NCI-H446 treated with DMSO at 0.1 percent for 48 hours (cell line): ENCODE measurements at regions not wholly inside any gene's neighbourhood (a gene's known extent, or its start where the extent isn't known, plus 50 kb on each side); places are given as distances from the start of the nearest gene placed in this dataset.

Experiments
- DNase-seq: peaks from one replicate; lab custom pipeline; 2025; lab: John Stamatoyannopoulos, UW

- DNase-seq, result no peak
Measured at GRCh38 chr1:8267307-8267706, 50.6 kb upstream of the SLC45A1 start.

- no peak for DNase-seq
Measured at GRCh38 chr1:8266436-8267165, 51.3 kb upstream of the SLC45A1 start.

DNA sequence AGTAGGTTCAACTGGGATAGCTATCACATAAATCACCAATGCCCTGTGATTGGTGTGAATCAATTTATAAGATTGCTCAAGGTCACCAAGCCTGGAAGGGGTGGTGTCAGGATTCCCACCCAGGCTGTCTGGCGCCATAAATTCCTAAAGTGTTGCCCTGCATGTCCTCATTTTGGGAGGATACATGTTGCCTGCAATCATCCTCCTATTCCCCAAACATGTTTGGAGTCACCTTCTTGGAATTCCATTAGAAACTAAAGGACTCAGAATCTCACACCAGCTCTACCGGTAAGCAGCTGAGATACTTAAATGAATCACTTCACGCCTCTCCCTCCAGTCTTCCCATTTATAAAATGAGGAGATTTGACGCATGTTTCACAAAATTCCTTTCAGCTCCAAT, 54.1 kb upstream of the SLC45A1 start:
- no peak for DNase-seq

DNA sequence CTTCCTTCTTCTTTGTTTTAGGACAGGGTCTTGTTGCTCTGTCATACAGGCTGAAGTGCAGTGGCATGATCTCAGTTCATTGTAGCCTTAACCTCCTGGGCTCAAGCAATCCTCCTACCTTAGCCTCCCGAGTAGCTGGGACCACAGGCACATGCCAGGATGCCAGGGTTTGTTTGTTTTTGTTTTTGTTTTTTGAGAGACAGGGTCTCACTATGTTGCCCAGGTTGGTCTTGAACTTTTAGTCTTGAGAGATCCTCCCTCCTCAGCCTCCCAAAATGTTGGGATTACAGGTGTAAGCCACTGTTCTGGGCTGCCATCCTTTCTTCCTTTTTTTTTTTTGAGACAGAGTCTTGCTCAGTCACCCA, 56.5 kb upstream of the SLC45A1 start:
- DNase-seq, result no peak

DNA sequence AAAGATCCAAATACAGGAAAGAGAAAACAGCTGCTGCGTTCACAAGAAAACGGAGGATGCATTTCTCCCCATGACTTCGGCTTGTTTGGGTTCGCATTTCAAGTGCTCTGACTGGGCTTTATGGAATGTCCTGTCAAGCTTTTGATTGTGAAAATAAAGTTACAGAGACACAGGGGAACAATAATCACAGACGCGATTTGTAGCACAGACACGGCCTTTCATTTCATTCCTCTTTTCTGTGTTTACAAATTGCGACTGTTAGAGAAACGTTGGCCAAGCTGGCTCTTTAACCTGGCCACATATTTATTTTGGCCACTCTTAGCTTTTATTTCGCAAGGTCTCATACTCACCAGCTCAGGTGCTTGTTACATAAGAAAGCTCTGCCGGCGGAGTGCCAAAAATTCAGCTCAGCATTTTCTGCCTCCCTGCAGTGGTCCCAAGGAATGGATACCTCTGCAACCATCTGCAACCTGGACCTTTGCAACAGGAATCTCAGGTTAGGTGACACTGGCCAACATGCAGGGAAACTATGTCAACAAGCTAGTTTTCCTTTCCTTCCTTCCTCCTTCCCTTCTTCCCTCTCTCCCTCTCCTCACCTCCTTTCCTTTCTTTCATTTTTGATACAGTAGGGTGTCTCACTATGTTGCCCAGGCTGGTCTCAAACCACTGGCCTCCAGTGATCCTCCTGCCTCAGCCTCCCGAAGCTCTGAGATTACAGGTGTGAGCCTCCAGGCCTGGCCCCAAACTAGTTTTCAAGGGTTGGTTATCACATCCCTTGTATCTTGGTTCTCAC, 58.2 kb upstream of the SLC45A1 start:
- DNase-seq, result no peak

DNA sequence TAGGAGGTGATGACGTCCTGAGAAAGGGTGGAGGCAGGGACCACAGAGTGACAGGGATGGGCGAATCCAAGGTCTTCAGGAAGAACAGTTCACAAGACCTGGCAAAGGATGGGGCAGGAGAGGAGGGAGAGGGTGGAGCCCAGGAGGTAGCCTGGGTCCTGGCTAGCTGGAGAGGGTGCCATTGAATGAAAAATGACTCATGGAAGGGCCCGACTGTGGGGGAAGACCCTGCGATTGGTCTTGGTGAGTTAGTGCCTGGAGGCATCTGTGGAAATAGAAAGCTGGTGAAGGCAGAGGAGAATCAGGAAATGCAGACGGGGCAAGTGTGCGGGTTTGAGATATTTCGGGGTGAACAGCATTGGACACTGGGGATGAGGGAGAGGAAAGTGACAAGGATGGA, 60.3 kb upstream of the SLC45A1 start:
- DNase-seq, result no peak

GRCh38 chr1:8256321-8256720, 61.6 kb upstream of the SLC45A1 start:
- no peak for DNase-seq

DNA sequence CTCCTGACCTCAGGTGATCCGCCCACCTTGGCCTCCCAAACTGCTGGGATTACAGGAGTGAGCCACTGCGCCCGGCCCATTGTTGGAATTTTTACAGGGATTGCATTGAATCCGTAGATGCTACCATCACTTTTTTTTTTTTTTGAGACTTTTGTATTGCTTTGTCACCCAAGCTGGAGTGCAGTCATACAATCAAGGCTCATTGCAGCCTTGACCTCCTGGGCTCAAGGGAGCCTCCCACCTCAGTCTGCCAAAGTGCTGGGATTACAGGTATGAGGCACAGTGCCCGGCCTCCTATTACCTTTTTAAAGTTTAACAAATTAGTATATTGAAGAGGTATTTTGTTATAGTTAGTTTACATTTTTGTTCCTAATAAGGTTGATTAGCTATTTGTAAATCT, 62.2 kb upstream of the SLC45A1 start:
- DNase-seq, result no peak

GRCh38 chr1:8252266-8252951, 65.5 kb upstream of the SLC45A1 start:
- DNase-seq, result peak; percentile 6

DNA sequence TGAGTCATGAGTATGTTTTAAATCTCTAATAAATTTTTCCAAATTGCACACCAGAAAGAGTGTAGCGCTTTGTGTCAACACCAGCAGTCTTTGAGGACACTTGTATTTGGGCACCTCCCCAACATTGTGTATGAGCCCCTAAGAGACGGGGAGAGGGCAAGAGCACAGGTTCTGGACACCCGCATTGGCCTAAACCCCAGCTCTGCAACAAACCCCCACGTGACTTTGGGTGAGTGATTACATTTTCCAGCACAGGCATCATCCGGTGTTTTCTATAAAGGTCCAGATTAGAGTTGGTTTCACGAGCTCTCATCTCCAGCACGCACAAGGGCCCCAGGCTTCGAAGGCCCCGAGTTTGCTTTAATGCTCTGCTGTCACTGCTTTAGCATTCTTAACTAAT, 66.3 kb upstream of the SLC45A1 start:
- DNase-seq, result no peak

GRCh38 chr1:8249838-8250237, 68.1 kb upstream of the SLC45A1 start:
- no peak for DNase-seq

DNA sequence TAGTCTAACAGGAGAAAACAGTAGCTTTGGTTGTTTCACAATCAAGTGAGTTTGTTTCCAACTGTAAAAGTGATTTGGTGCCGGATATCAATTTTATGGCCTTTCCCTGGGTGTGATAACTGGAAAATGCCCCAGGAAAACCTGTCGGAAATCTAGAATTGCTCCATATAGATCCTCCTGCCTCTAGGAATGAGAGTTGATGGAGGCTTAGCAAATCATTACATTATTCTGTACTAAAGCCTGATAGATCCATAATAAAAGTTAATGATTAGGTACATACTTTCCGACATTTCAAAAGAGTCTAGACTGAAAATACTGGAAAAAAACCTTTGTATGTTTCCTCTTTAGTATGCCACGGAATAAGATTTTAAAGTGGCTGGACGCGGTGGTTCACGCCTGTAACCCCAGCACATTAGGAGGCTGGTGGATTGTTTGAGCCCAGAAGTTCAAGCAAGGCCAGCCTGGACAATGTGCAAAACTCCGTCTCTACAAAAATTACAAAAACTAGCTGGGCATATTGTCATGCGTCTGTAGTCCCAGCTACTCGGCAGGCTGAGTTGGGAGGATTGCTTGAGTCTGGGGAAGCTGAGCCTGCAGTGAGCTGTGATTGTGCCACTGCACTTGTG, 70.0 kb upstream of the SLC45A1 start:
- no peak for DNase-seq

GRCh38 chr1:8244304-8244703, 73.6 kb upstream of the SLC45A1 start:
- DNase-seq, result no peak

DNA sequence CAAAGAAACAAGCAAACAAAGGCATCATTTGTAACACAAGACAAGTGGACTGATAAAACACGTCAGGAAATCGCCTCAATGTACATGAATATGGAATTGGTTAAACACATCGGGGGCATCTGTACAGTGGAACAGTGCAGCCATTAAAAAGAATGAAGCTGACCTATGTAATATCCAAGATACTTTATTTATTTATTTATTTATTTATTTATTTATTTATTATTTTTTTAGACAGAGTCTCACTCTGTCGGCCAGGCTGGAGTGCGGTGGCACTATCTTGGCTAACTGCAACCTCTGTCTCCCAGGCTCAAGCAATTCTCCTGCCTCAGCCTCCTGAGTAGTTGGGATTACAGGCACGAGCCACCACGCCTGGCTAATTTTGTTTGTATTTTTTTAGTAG, 75.4 kb upstream of the SLC45A1 start:
- no peak for DNase-seq

GRCh38 chr1:8241417-8242014, 76.4 kb upstream of the SLC45A1 start:
- no peak for DNase-seq

- DNase-seq, result no peak
Measured at GRCh38 chr1:8239306-8240023, 78.4 kb upstream of the SLC45A1 start.

GRCh38 chr1:8239039-8239305, 78.9 kb upstream of the SLC45A1 start:
- DNase-seq, result no peak

- DNase-seq, result no peak
Measured at GRCh38 chr1:8238141-8239038, 79.5 kb upstream of the SLC45A1 start.

- DNase-seq, result no peak
Measured at GRCh38 chr1:8232036-8232757, 85.7 kb upstream of the SLC45A1 start.

DNA sequence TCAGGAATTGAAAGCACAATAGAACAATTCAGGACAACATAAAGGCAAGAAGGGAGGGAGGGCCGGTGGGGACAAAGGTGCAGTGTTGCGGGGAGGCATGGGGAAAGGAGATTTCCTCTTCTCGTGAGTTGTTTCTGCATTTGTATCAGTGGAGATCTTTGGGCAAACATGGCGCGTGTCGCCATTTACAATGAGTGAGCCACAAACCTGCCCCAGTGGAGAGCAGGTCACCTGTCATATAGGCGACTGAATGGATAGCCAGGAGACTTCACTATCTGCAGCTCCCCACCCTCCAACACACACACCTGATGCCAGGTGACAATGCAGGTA, 87.7 kb upstream of the SLC45A1 start:
- no peak for DNase-seq
